ENCODE measurements at regions not wholly inside any gene's neighbourhood (a gene's known extent, or its start where the extent isn't known, plus 50 kb on each side); places are given as distances from the start of the nearest gene placed in this dataset.
"Not testable (repeated sequence)": the region's sequence is repeated elsewhere in the genome, so short reads cannot be mapped to it uniquely, and the experiment has no call there.

DNA sequence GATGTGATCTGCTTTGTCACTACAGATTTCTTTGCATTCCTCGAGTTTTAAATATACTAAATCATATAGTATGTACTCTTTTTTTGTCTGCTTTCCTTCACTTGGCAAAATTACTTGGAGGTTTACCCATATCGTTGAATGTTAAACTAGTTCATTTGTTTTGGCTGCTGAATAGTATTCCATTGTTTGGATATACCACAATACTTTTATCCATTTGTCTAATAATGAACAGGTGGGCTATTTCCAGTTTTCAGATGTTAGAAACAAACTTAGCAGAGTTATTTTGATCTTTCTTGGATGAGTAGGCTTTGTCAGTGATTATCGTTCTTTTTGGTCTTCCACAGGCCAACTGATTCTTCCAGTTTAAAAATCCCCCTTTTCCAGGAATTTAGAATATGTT, 154.0 kb upstream of the TGFBR2 start:
- DNase-seq (no peak), ATAC-seq (no peak)
- intact Hi-C loops (cut with DNase I, micrococcal nuclease) = no loop called here
- POLR2A ChIA-PET = no interaction called here
- H3K27me3 Mint-ChIP-seq = no peaks in the 10 kb centered on the region
- peaks cover 4% of the 10 kb centered on the region for H3K4me1 Mint-ChIP-seq
- H3K27ac Mint-ChIP-seq = no peak overlapping the region
- H3K36me3 Mint-ChIP-seq (ENCODE audit: low read depth) = no peaks in the 10 kb centered on the region
- no peak overlapping the region for H3K4me3 Mint-ChIP-seq
- H3K9me3 Mint-ChIP-seq (ENCODE audit: low read depth) = peaks cover 3% of the 10 kb centered on the region
- CTCF ChIA-PET = interaction anchor here (0.5 kb wide), 1 partner anchor 13 kb away, joined by 3 read pairs; no protein-coding TSS in a partner anchor

DNA sequence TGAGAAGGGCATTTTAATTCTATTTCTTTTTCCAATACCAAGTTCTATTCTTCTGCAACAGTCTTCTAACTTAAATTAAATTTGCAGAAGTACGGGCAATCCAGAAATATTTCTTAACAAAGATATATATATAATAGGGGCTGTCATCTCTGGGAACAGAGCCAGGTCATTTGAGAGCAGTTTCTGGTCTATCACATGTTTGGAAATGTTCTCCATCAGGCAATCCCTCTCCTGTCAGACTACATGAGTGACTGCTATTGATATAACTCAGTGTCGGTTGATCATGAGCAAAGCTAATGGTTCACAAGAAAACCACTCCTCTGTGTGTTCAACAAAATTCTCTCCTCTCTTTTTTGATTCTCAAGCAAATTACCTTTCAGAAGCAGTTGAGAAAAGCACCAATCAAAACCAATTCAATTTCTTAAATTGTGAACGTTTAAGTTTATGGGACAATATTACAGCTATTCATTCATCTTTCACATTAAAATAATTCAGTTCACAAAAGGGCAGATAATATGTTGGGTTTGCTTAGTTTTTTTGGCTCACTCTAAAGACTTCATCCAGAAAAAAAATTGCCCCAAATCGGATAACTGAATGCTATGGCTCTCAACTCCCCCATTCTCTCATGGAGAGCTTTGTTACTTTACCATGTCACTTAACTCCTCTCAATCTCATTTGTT, 152.9 kb upstream of the TGFBR2 start:
- no peak overlapping the region for H3K27ac Mint-ChIP-seq
- no peaks in the 10 kb centered on the region for H3K36me3 Mint-ChIP-seq (ENCODE audit: low read depth)
- ChIA-PET POLR2A (no interaction called here), CTCF (interaction anchor here (0.6 kb wide), 1 partner anchor 1174 kb away, joined by 3 read pairs; no protein-coding TSS in a partner anchor)
- no peak overlapping the region for H3K4me3 Mint-ChIP-seq
- DNase-seq (no peak), ATAC-seq (no peak)
- intact Hi-C loops (cut with DNase I, micrococcal nuclease) = no loop called here
- H3K27me3 Mint-ChIP-seq = no peaks in the 10 kb centered on the region
- H3K9me3 Mint-ChIP-seq (ENCODE audit: low read depth) = peaks cover 3% of the 10 kb centered on the region
- peaks cover 4% of the 10 kb centered on the region for H3K4me1 Mint-ChIP-seq

DNA sequence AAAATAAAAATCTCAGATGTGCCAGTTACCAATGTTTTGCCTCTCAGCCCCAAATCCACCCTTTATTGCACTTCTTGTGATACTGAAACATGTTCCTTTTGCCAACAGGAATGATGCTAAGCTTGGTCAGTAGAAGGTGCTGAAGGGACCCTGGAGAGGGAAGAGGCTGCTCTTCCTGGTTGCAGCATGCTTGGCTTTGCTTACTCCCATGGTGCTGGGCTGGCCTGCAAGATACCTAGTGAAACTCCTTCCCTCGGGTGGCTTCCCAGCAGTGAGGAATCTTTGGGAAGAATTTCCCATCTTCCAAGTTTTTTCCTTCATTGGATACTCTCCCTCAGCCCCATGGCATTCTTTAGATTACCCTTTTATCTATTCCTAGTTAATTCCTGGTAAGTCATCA, 151.8 kb upstream of the TGFBR2 start:
- intact Hi-C loops (cut with DNase I, micrococcal nuclease) = no loop called here
- H3K9me3 Mint-ChIP-seq (ENCODE audit: low read depth) = peaks cover 3% of the 10 kb centered on the region
- ATAC-seq (no peak), DNase-seq (no peak)
- H3K36me3 Mint-ChIP-seq (ENCODE audit: low read depth) = no peaks in the 10 kb centered on the region
- H3K4me3 Mint-ChIP-seq = no peak overlapping the region
- POLR2A ChIA-PET = no interaction called here
- H3K27ac Mint-ChIP-seq = no peak overlapping the region
- peaks cover 4% of the 10 kb centered on the region for H3K4me1 Mint-ChIP-seq
- H3K27me3 Mint-ChIP-seq = no peaks in the 10 kb centered on the region
- CTCF ChIA-PET = no interaction called here

DNA sequence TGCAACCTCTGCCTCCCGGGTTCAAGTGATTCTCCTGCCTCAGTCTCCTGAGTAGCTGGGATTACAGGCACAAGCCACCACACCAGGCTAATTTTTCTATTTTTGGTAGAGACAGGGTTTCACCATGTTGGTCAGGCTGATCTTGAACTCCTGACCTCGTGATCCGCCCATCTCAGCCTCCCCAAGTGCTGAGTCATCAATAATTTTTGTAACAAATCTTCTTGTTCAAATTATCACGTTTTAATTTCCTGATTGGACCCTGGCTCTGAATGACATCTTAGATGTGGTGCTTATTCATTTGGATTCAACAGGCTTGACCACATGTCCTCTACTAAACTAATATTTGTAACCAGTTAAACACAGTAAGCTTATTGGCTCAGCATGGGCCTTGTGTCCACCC, 151.3 kb upstream of the TGFBR2 start:
- H3K9me3 Mint-ChIP-seq (ENCODE audit: low read depth); CTCF ChIA-PET; intact Hi-C loops (cut with DNase I, micrococcal nuclease); ATAC-seq; H3K27ac Mint-ChIP-seq; H3K4me1 Mint-ChIP-seq; H3K4me3 Mint-ChIP-seq; H3K27me3 Mint-ChIP-seq; H3K36me3 Mint-ChIP-seq (ENCODE audit: low read depth); POLR2A ChIA-PET; DNase-seq: not testable (repeated sequence)

DNA sequence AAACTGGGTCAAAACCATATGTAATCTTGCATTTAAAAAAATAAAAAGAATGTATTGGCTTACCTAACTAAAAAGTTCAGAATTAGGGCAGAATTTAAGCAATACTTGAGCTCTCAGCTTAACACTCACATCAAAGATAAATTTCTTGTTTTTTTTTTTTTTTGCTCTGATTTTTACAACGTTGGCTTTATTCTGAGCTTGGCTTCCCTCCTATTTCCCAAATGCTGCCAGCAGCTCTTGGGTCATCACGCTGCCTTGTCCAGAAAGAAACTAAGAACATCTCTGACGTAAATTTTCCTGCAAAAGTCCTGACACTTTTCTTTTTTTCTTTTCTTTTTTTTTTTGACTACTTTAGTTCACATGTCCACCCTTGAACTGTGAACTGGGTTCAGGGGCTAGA, 150.6 kb upstream of the TGFBR2 start:
- no peak for ATAC-seq
- no peak overlapping the region for H3K4me3 Mint-ChIP-seq
- H3K27me3 Mint-ChIP-seq = no peaks in the 10 kb centered on the region
- intact Hi-C loops (cut with DNase I, micrococcal nuclease) = no loop called here
- H3K4me1 Mint-ChIP-seq = peaks cover 4% of the 10 kb centered on the region
- no peak for DNase-seq
- no peak overlapping the region for H3K27ac Mint-ChIP-seq
- H3K9me3 Mint-ChIP-seq (ENCODE audit: low read depth) = peaks cover 6% of the 10 kb centered on the region
- ChIA-PET CTCF (interaction anchor here (0.6 to 1.6 kb wide), 2 partner anchors 8 to 22 kb away, joined by 3 to 6 read pairs; no protein-coding TSS in a partner anchor), POLR2A (no interaction called here)
- no peaks in the 10 kb centered on the region for H3K36me3 Mint-ChIP-seq (ENCODE audit: low read depth)

DNA sequence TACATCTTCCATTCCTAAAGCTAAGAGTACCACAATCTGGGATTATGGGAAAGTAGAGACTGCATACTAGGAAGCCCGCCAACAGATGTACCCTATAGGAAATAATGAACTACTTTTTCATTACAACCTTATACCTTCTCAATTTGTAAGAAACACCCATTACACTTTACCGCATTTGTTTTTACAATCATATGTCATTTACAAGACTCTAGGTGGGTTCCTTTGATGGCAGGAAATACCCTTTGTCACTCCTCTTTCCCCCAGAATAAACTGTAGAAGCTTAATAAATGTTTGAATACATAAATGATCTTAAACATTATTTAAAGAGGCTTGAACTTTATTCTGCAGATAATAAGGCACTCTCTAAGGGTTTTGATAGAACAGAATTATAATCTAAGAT, 150.1 kb upstream of the TGFBR2 start:
- Mint-ChIP-seq H3K4me1 (peaks cover 4% of the 10 kb centered on the region), H3K36me3 (ENCODE audit: low read depth) (no peaks in the 10 kb centered on the region), H3K27me3 (no peaks in the 10 kb centered on the region), H3K4me3 (no peak overlapping the region), H3K9me3 (ENCODE audit: low read depth) (peaks cover 6% of the 10 kb centered on the region), H3K27ac (no peak overlapping the region)
- intact Hi-C loops (cut with DNase I, micrococcal nuclease) = no loop called here
- ChIA-PET CTCF (interaction anchor here (0.6 to 1.6 kb wide), 4 partner anchors 8 to 444 kb away, joined by 3 to 8 read pairs (median 4); no protein-coding TSS in a partner anchor), POLR2A (no interaction called here)
- DNase-seq (no peak), ATAC-seq (no peak)

DNA sequence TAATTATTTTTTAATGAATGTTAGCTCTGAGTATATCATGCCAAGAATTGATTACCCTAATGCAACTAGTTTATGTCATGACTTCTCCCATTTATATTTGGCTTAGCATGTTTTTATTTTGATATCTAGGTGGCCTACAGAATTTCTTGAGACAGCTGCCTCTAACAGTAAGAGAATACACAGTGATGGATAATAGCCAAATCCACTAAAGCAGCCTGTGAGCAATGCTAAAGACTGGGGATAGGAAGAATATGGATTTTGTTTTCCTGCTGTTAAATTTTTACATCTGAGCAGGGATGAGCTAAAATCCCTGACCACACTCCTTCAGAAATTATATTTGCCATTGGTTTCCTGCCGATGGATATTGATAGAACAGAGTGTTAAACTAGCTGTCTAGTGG, 149.3 kb upstream of the TGFBR2 start:
- Mint-ChIP-seq H3K9me3 (ENCODE audit: low read depth) (peaks cover 3% of the 10 kb centered on the region), H3K27me3 (no peaks in the 10 kb centered on the region), H3K4me1 (peaks cover 4% of the 10 kb centered on the region), H3K36me3 (ENCODE audit: low read depth) (no peaks in the 10 kb centered on the region), H3K4me3 (no peak overlapping the region), H3K27ac (no peak overlapping the region)
- intact Hi-C loops (cut with DNase I, micrococcal nuclease) = no loop called here
- POLR2A ChIA-PET = no interaction called here
- ATAC-seq (no peak), DNase-seq (no peak)
- CTCF ChIA-PET = interaction anchor here (0.6 to 1.6 kb wide), 6 partner anchors 9 to 444 kb away, joined by 3 to 8 read pairs (median 3); no protein-coding TSS in a partner anchor

DNA sequence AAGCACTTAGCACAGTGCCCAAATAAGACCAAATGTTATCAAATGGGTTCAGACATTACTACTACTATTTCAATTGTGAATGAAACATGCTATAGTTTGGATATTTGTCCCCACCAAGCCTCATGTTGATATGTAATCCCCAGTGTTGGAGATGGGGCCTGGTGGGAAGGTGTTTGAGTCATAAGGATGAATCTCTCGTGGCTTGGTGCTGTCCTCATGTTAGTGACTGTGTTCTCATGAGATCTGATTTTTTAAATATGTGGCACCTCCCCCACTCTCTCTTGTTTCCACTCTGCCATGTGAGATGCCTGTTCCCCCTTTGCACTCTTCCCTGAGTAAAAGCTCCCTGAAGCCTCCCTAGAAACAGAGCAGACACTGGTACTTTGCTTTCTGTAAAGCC, 148.7 kb upstream of the TGFBR2 start:
- Mint-ChIP-seq H3K27ac (no peak overlapping the region), H3K36me3 (ENCODE audit: low read depth) (no peaks in the 10 kb centered on the region), H3K4me1 (peaks cover 4% of the 10 kb centered on the region), H3K9me3 (ENCODE audit: low read depth) (peaks cover 3% of the 10 kb centered on the region), H3K27me3 (no peaks in the 10 kb centered on the region), H3K4me3 (no peak overlapping the region)
- no peak for ATAC-seq
- intact Hi-C loops (cut with DNase I, micrococcal nuclease) = no loop called here
- POLR2A ChIA-PET = no interaction called here
- no peak for DNase-seq
- CTCF ChIA-PET = interaction anchor here (0.6 to 0.8 kb wide), 2 partner anchors 9 to 74 kb away, joined by 3 read pairs; no protein-coding TSS in a partner anchor

DNA sequence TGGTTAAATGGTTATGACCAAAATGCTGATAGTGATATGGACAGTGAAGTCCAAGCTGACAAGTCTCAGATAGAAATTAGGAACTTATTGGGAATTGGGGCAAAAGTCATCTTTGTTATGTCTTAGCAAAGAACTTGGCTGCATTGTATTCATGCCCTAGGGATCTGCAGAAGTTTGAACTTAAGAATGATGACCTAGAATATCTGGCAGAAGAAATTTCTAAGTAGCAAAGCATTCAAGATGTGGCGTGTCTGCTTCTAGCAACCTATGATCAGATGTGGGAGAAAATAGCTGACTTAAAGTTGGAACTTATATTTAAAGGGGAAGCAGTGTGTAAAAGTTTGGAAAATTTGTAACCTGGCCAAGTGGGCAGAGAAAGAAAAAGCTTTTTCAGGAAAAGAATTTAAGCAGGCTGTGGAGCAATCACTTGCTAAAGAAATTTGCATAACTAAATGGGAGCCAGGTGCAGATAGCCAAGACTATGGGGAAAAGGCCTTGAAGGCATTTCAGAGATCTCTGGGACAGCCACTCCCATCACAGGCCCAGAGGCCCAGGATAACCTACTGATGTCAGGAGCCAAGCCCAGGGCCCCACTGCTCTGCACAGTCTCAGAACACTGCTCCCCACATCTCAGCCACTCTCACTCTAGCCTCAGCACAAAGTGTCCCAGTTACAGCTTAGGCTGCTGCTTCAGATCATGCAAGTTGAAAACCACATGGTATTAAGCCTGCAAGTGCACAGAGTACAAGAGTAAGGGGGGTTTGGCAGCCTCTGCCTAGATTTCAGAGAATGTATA, 147.8 kb upstream of the TGFBR2 start:
- Mint-ChIP-seq H3K9me3 (ENCODE audit: low read depth) (peaks cover 3% of the 10 kb centered on the region), H3K27ac (no peak overlapping the region), H3K27me3 (no peaks in the 10 kb centered on the region), H3K4me3 (no peak overlapping the region), H3K36me3 (ENCODE audit: low read depth) (no peaks in the 10 kb centered on the region), H3K4me1 (peaks cover 4% of the 10 kb centered on the region)
- ChIA-PET CTCF (interaction anchor here (0.9 to 1.4 kb wide), 2 partner anchors 17 to 103 kb away, joined by 3 to 4 read pairs; no protein-coding TSS in a partner anchor), POLR2A (no interaction called here)
- DNase-seq (no peak), ATAC-seq (no peak)
- intact Hi-C loops (cut with DNase I, micrococcal nuclease) = no loop called here

DNA sequence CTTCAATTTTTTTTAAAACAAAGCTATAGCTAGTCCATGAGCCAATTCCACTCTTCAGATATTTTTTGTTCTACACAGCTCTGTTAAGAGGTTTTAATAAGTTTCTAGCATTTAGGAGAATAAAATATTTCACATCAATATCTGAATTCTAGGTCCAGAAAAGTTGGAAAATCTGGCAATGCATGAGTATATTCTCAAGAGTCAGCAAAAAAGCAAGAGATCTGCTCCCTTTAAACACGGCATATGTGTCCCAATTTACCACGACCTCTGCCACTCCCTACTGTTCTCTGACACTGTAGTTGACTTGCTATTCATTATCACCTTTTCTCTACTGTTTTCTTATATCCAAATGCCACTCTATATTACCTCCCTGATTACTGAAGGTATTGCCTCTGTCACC, 145.1 kb upstream of the TGFBR2 start:
- Mint-ChIP-seq H3K4me3 (no peak overlapping the region), H3K36me3 (ENCODE audit: low read depth) (no peaks in the 10 kb centered on the region), H3K27ac (no peak overlapping the region), H3K9me3 (ENCODE audit: low read depth) (peaks cover 9% of the 10 kb centered on the region), H3K4me1 (peaks cover 4% of the 10 kb centered on the region), H3K27me3 (no peaks in the 10 kb centered on the region)
- ATAC-seq (no peak), DNase-seq (no peak)
- CTCF ChIA-PET = interaction anchor here (1.1 to 1.2 kb wide), 2 partner anchors 80 to 215 kb away, joined by 3 read pairs; no protein-coding TSS in a partner anchor
- intact Hi-C loops (cut with DNase I, micrococcal nuclease) = no loop called here
- POLR2A ChIA-PET = no interaction called here

DNA sequence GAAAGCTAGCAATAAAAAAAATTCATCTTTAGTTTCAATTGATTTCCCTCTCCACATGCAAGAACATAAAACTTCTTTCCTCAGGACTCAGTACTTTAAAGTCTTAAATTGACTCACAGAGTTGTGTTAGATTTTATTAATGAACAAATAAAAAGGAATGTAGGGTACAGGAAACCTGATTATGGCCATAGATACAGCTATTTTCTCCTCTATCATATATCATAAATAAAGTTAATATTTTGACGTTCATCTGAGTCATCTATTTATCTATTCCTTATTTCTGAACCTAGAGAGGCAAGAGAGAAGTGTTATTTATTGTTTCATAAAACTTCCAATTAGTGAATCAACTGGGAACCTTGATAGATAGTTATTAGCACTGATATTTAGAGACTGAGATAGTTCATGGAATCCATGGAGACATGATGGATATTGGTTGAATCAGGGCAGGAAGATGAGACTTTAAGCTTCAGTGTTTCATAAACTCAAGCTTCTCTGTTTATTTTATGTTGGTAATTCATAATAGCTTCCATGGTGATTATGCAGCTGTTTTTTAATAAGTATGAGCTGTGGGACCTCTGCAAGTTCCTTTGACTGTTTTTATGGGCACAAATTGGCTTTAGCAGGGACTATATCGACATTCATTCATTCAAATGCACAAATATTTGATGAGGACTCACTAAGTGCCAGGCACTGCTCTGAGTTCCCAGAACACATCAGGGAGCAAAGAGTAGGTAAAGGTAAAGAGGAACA, 143.5 kb upstream of the TGFBR2 start:
- Mint-ChIP-seq H3K36me3 (ENCODE audit: low read depth) (no peaks in the 10 kb centered on the region), H3K4me1 (no peaks in the 10 kb centered on the region)
- intact Hi-C loops (cut with DNase I, micrococcal nuclease) = no loop called here

More for the DNA sequence above, 143.5 kb upstream of the TGFBR2 start:
- peaks cover 9% of the 10 kb centered on the region for H3K9me3 Mint-ChIP-seq (ENCODE audit: low read depth)
- H3K4me3 Mint-ChIP-seq = no peak overlapping the region
- no peak for DNase-seq
- POLR2A ChIA-PET = no interaction called here
- H3K27me3 Mint-ChIP-seq = no peaks in the 10 kb centered on the region
- no peak for ATAC-seq
- H3K27ac Mint-ChIP-seq = no peak overlapping the region
- CTCF ChIA-PET = no interaction called here

Measured in activated CD4-positive, alpha-beta T cell treated with anti-CD3 and anti-CD28 coated beads for 36 hours (primary cell).